GM18517 (cell line): ENCODE measurements at regions not wholly inside any gene's neighbourhood (a gene's known extent, or its start where the extent isn't known, plus 50 kb on each side); places are given as distances from the start of the nearest gene placed in this dataset.
A peak's percentile ranks its signal among the peaks of the same experiment; 100 is the strongest.

ENCODE experiments used
- ATAC-seq: cut with Tn5 transposase; IDR thresholded peaks from one replicate; pipeline ENCODE4 v1.9.1; 2021; ENCODE audit warnings: mild to moderate bottlenecking, moderate library complexity; ENCODE audit not compliant: unreplicated experiment

DNA sequence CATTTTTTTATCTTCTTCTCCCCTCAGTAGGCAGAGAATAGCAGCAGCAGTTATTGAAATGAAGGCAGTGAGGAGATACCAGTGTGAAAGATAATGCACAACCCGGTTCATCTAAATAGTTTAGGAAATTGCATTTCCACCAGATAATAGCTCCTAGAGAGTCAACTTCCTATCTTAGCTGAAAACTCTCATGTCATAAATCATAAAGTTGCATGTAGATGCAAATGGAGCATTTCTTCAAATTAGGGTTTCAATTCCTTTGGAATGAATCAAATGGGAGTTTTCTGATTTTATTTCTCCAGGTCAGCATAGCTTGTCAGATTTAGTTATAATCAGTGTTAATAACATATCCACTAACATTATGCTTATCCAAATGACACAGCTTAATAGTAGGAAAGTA is 335.3 kb downstream of the CNTNAP4 start:
- ATAC-seq: no peak

GRCh38 chr16:76614269-76614668 is 337.1 kb downstream of the CNTNAP4 start:
- ATAC-seq: no peak

DNA sequence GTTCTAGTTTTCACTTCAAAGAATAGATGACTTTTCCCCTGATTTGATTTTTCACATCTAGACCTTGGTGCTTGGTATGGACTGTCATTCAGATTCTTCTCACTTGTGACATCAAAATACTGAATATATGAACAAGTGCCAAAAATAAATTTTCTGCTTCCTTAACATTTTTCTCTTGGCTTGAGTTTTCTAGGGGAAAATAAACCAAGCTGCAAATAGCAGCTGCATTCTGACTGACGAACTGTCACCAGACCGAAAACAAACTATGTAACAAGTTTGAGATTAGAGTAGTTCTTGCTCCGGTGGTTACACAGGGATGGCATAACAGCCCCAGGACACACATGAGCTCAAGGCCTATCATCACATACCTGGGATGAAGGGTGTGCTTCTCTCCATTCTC is 345.7 kb downstream of the CNTNAP4 start:
- no peak for ATAC-seq

DNA sequence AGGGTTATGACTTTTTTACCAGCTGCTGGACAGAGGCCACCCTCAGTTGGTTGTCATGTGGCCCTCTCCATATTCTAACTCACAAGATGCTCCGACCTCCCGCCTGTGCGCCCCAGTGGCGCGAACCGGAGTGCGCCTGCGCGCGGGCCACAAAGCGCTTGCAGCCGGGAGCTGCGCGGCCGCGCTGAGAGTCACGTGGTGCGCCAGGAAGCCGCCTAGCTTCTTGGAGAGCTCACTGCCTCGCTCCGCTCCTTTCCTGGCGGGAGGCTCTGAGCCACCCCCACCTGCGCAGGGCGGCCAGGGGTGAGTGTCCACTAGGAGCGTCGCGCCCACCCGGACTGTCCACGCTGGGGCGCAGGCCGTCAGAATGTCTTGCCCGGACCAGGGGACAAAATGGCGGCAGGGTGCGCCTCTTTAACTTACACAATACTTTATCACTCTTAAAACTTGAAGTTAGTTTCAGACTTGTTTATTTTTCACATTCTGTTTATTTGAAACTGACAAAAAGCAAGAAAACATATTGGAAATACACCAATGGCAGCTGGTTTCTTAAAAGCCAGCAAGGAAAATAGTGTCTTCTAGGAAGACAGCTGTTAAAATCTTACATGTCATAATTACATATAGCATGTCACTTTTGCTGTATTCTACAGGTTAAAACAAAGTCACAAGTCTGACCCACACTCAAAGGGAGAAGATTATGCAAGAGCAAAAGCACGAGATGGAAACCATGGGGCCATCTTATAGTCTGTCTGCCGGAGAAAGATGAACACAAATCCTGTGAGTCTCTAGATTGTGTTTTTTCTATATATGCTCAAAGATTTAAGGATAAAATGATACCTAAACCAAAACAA is 357.9 kb downstream of the CNTNAP4 start:
- ATAC-seq: no peak

GRCh38 chr16:76639685-76640289 is 362.6 kb downstream of the CNTNAP4 start:
- peak; percentile 51 for ATAC-seq

- no peak for ATAC-seq
Measured at GRCh38 chr16:76650582-76650981, 373.4 kb downstream of the CNTNAP4 start.

GRCh38 chr16:76653390-76654026 is 376.3 kb downstream of the CNTNAP4 start:
- ATAC-seq: peak; percentile 86

DNA sequence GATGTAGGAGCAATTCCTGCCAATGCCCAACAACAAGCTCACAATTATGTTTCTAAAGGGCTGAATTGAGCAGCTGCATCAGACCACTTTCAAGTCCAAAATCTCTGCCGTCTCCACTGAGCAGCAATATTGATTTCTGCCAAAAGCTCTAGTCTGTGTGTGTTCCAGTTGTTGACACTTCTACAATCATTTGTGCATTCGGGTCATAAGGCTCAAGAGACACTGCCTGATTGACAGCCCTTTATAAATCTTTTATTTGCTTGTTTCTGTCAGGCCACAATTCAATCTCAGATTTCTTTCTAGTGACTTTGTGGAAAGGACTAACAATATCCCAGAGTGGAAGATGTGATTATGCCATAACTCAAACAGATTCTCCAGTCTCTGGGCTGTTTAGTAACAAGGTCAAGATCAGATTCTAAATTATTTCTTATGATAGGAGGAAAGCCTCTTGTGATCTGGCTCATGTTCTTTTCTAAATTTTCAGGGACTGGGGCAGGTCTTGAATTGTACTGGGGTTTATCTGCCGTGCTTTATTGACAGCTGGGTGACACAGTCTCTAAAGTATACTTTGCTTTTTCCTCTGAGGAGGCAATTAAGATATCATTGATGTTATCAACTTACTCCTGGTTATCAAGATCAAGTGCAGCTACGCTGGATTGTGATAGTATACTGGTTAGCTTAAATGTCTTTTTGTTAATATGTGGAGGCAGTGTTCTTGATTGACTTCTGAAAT is 377.1 kb downstream of the CNTNAP4 start:
- no peak for ATAC-seq

GRCh38 chr16:76656994-76657393 is 379.8 kb downstream of the CNTNAP4 start:
- ATAC-seq: no peak

- no peak for ATAC-seq
Measured at GRCh38 chr16:76661691-76662235, 384.6 kb downstream of the CNTNAP4 start.

- ATAC-seq: no peak
Measured at GRCh38 chr16:76665571-76666275, 388.5 kb downstream of the CNTNAP4 start.

GRCh38 chr16:76668207-76668725 is 391.1 kb downstream of the CNTNAP4 start:
- no peak for ATAC-seq

DNA sequence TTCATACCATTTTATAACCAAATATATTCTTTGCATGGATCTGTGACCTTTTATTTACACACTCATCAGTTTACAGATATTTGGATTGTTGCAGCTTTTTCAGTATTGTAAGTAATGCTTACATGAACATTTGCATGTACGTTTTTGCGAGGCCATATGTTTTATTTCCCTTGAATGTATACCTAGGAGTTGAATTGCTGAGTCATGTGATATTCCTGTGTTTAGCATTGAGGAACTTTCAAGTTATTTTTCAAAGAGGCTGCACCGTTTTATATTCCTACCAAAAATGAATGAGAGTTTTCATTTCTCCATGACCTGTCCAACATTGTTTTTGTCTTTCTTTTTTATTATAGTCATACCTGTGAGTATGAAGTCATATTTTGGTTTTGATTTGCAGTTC is 392.1 kb downstream of the CNTNAP4 start:
- no peak for ATAC-seq

DNA sequence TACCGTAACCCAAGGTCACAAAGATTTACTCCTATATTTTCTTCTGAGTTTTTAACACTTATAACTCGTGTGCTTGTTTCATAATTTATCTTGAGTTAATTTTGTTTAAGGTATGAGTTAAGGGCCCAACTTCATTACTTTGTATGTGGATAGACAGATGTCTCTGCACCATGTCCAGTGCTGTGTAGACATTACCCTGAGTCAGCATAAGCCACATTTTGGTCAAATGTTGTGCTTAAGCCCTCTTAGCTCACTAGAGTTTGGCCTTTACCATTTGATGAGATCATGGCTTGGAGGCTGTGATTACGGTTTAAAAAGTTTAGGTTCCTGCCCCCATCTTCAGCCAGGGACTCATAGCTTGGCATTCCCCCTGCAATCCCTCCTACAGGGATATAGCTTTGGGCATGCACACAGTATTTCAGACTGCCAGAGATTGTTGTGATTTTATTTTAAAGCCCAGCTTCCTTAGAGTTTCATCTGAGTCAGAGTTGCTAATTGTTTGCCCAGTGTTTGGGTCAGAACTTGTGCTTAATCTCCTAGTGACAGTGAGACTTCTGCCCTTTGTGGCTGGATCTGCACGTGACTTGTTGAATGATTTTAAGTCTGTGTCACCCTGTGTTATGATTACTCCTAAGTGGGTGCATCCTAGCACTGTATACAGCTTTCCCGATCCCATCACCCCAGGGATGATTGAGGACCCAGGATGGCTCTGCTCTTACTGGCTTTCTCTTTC is 393.1 kb downstream of the CNTNAP4 start:
- ATAC-seq: no peak

GRCh38 chr16:76676356-76676755 is 399.2 kb downstream of the CNTNAP4 start:
- ATAC-seq: no peak

GRCh38 chr16:76681296-76681695 is 404.1 kb downstream of the CNTNAP4 start:
- ATAC-seq: no peak

- no peak for ATAC-seq
Measured at GRCh38 chr16:76683051-76683450, 405.9 kb downstream of the CNTNAP4 start.

- ATAC-seq: no peak
Measured at GRCh38 chr16:76696876-76697275, 419.7 kb downstream of the CNTNAP4 start.

DNA sequence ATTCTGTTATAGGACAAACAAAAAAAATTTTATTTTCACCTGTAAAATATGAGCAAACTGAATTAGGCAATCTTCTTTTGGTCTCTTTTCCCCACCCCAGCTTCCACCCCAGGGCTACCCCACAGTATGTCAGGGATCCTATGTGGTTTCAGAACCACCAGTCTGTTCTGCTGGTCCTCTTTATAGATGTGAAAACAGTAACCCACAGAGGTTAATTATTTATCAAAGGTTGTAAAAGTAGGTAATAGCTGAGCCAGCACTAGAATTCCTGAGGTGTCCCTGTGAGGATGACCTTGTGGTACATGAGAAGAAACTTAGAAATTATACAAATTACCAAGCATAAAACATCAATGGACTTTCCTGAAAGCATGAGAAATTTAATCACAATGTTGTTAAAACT is 428.7 kb downstream of the CNTNAP4 start:
- no peak for ATAC-seq

DNA sequence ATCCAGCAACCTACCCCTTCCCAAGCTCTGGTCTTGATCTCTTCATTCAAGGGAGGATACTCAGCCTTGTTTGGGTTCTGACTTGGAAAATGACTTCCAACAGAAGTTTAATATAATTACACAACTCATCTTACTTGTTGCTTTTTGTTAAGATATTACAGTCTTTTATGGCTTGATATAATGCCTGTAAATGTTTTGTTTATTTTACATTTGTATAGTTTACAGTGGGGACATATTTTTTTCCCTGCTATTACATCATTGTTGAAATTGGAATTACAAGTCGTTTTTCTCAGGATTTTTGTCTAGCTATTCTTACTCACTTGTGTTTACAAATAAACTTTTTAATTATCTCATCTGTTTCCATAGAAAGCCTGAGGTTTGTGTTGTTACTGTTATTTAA is 436.0 kb downstream of the CNTNAP4 start:
- ATAC-seq: no peak
